Fibroblast of lung (primary cell): ENCODE measurements at regions not wholly inside any gene's neighbourhood (a gene's known extent, or its start where the extent isn't known, plus 50 kb on each side); places are given as distances from the start of the nearest gene placed in this dataset.
"Not testable (repeated sequence)": the region's sequence is repeated elsewhere in the genome, so short reads cannot be mapped to it uniquely, and the experiment has no call there.

Source experiments
- DNase-seq, 2 donors: peaks; one replicate each; pipeline versions ENCODE4 v3.0.0 to v3.0.0-alpha.2; 2010; ENCODE audit warnings: low read depth in 2 of 2
- H2AFZ ChIP-seq: 2 replicates; pipeline ENCODE4 v1.5.1; 2012; ENCODE audit warnings: low read length, control low read depth, inconsistent platforms
- H3K27ac ChIP-seq: 2 replicates; pipeline ENCODE4 v1.5.1; 2011; ENCODE audit warnings: low read length, control low read depth; ENCODE audit not compliant: insufficient read depth
- H3K27me3 ChIP-seq: 2 replicates; pipeline ENCODE4 v1.5.1; 2011; ENCODE audit warnings: mild to moderate bottlenecking, low read length; ENCODE audit not compliant: control insufficient read depth, insufficient read depth
- H3K36me3 ChIP-seq: 2 replicates; pipeline ENCODE4 v1.5.1; 2011; ENCODE audit warnings: low read length; ENCODE audit not compliant: control insufficient read depth, insufficient read depth
- H3K4me1 ChIP-seq: 2 replicates; pipeline ENCODE4 v1.5.1; 2011; ENCODE audit warnings: low read length; ENCODE audit not compliant: control insufficient read depth, insufficient read depth; ENCODE audit errors: extremely low read depth
- H3K4me2 ChIP-seq: 2 replicates; pipeline ENCODE4 v1.5.1; 2011; ENCODE audit warnings: low read length, control low read depth; ENCODE audit not compliant: insufficient read depth; ENCODE audit errors: extremely low read depth
- H3K4me3 ChIP-seq, 4 experiments: fragments of 200-600 bp in 1 of 4; sonication (generic) in 1 of 4; replicated peaks in 1 of 4; 2 replicates each; pipeline ENCODE4 v1.5.1; 2011 to 2016; ENCODE audit warnings: low read length in 4 of 4, low read depth in 3 of 4, mild to moderate bottlenecking in 3 of 4, control low read depth in 2 of 4, inconsistent platforms in 1 of 4, mixed read lengths in 1 of 4; ENCODE audit not compliant: insufficient read depth in 1 of 4; ENCODE audit errors: control extremely low read depth in 1 of 4
- H3K79me2 ChIP-seq: 2 replicates; pipeline ENCODE4 v1.5.1; 2012; ENCODE audit warnings: mild to moderate bottlenecking, low read length, inconsistent platforms; ENCODE audit not compliant: control insufficient read depth, insufficient read depth
- H3K9ac ChIP-seq: 2 replicates; pipeline ENCODE4 v1.5.1; 2011; ENCODE audit warnings: mild to moderate bottlenecking, low read length, control low read depth; ENCODE audit not compliant: insufficient read depth
- H3K9me3 ChIP-seq: 2 replicates; pipeline ENCODE4 v1.5.1; 2012; ENCODE audit warnings: low read depth, low read length; ENCODE audit not compliant: control insufficient read depth, insufficient read depth
- H4K20me1 ChIP-seq: 2 replicates; pipeline ENCODE4 v1.5.1; 2011; ENCODE audit warnings: low read length; ENCODE audit not compliant: control insufficient read depth, insufficient read depth; ENCODE audit errors: extremely low read depth
- EZH2 ChIP-seq: IDR thresholded peaks from 2 replicates; pipeline ENCODE4 v1.5.1; 2012; ENCODE audit warnings: low read length, control low read depth, mild to moderate bottlenecking; ENCODE audit errors: missing control alignments
- TF ChIP-seq, protein P1 (sequence below), 2 donors: IDR thresholded peaks in 1 of 2; conservative IDR thresholded peaks in 1 of 2; 1 replicate in 1 of 2; 2 replicates in 1 of 2; pipeline ENCODE4 v1.5.1; 2011 to 2012; ENCODE audit warnings: low read length in 2 of 2, control low read depth in 1 of 2, inconsistent platforms in 1 of 2, low read depth in 1 of 2, mild to moderate bottlenecking in 1 of 2

DNA sequence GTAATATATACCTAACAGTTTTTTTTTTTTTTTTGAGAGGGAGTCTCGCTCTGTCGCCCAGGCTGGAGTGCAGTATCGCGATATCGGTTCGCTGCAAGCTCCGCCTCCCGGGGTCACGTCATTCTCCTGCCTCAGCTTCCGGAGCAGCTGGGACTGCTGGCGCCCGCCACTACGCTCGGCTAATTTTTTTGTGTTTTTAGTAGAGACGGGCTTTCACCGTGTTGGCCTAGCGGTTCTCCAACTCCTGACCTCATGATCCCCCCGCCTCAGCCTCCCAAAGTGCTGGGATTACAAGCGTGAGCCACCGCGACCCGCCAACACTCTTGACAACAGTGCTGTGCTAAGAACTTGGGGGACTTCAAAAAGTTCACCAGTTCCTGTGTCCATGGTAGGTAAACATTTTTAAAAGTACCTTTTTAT, 63.5 kb downstream of the FOXG1 start:
- Histone ChIP-seq H3K36me3 (no peaks in the 10 kb centered on the region), H3K9ac (no peak overlapping the region), H2AFZ (no peak overlapping the region), H4K20me1 (no peaks in the 10 kb centered on the region), H3K27ac (no peak overlapping the region), H3K27me3 (no peaks in the 10 kb centered on the region), H3K9me3 (no peaks in the 10 kb centered on the region), H3K4me1 (no peaks in the 10 kb centered on the region), H3K4me2 (no peak overlapping the region), H3K4me3 (peak overlapping the region in 1 of 4 experiments; percentile 20), H3K79me2 (no peaks in the 10 kb centered on the region)
- DNase-seq: no peak
- no peak for TF ChIP-seq EZH2
- TF ChIP-seq, protein P1, sequence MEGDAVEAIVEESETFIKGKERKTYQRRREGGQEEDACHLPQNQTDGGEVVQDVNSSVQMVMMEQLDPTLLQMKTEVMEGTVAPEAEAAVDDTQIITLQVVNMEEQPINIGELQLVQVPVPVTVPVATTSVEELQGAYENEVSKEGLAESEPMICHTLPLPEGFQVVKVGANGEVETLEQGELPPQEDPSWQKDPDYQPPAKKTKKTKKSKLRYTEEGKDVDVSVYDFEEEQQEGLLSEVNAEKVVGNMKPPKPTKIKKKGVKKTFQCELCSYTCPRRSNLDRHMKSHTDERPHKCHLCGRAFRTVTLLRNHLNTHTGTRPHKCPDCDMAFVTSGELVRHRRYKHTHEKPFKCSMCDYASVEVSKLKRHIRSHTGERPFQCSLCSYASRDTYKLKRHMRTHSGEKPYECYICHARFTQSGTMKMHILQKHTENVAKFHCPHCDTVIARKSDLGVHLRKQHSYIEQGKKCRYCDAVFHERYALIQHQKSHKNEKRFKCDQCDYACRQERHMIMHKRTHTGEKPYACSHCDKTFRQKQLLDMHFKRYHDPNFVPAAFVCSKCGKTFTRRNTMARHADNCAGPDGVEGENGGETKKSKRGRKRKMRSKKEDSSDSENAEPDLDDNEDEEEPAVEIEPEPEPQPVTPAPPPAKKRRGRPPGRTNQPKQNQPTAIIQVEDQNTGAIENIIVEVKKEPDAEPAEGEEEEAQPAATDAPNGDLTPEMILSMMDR (conservative IDR thresholded peaks at IDR 0.05 in 1 of 2, IDR thresholded peaks at IDR 0.05 in 1 of 2; ENCODE audit: low read depth in 1 of 2, low read length in 2 of 2): no peak

DNA sequence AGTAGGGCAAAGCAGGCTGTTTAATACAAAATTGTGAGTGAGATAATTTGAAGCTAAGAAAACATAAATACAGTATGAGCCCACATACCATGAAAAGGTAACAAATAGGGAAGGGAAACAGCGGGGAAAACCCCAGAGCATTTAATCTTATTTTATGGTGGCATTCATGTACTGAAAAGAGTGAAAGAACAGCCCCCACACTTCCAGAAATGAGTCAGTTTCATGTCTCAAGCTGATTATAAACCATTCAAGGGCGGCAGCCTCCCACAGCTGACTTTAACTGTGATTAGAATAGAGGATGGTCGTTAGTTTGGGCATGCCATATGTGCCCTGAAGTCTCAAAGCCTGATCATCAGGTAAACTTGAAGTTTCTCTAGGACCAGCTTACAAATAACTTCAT, 64.5 kb downstream of the FOXG1 start:
- Histone ChIP-seq H2AFZ (no peak overlapping the region), H3K9ac (no peak overlapping the region), H3K4me1 (no peaks in the 10 kb centered on the region), H3K9me3 (no peaks in the 10 kb centered on the region), H3K79me2 (no peaks in the 10 kb centered on the region), H3K27me3 (no peaks in the 10 kb centered on the region), H3K27ac (no peak overlapping the region), H3K4me3 (no peak overlapping the region), H4K20me1 (no peaks in the 10 kb centered on the region), H3K4me2 (no peak overlapping the region), H3K36me3 (no peaks in the 10 kb centered on the region)
- no peak for TF ChIP-seq EZH2
- TF ChIP-seq, protein P1 (conservative IDR thresholded peaks at IDR 0.05 in 1 of 2, IDR thresholded peaks at IDR 0.05 in 1 of 2; ENCODE audit: low read depth in 1 of 2, low read length in 2 of 2): no peak
- peak in 1 of 2 donors; percentile 3 for DNase-seq

DNA sequence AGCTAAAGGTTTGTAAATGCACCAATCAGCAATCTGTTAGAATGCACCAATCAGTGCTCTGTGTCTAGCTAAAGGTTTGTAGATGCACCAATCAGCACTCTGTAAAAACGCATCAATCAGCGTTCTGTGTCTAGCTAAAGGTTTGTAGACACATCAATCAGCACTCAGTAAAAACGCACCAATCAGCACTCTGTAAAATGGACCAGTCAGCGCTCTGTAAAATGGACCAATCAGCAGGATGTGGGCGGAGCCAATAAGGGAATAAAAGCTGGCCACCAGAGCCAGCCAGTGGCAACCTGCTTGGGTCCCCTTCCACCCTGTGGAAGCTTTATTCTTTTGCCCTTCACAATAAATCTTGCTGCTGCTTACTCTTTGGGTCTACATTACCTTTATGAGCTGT, 76.0 kb downstream of the FOXG1 start:
- H3K27ac ChIP-seq, H3K79me2 ChIP-seq, H3K9me3 ChIP-seq, H3K4me1 ChIP-seq, H4K20me1 ChIP-seq, H3K4me2 ChIP-seq, H3K4me3 ChIP-seq, H2AFZ ChIP-seq, H3K9ac ChIP-seq, DNase-seq, H3K27me3 ChIP-seq, H3K36me3 ChIP-seq: not testable (repeated sequence)
